NCI-H128 (cell line): ENCODE measurements at regions not wholly inside any gene's neighbourhood (a gene's known extent, or its start where the extent isn't known, plus 50 kb on each side); places are given as distances from the start of the nearest gene placed in this dataset.
"Not testable (repeated sequence)": the region's sequence is repeated elsewhere in the genome, so short reads cannot be mapped to it uniquely, and the experiment has no call there.

Source experiments
- DNase-seq: peaks from one replicate; lab custom pipeline; 2025; ENCODE audit not compliant: unreplicated experiment; lab: John Stamatoyannopoulos, UW

- DNase-seq, result no peak
These were observed 132.0 kb upstream of the SV2C start for GRCh38 chr5:75951158-75951557.

- no peak for DNase-seq
These were observed 134.7 kb upstream of the SV2C start for GRCh38 chr5:75948438-75948837.

DNA sequence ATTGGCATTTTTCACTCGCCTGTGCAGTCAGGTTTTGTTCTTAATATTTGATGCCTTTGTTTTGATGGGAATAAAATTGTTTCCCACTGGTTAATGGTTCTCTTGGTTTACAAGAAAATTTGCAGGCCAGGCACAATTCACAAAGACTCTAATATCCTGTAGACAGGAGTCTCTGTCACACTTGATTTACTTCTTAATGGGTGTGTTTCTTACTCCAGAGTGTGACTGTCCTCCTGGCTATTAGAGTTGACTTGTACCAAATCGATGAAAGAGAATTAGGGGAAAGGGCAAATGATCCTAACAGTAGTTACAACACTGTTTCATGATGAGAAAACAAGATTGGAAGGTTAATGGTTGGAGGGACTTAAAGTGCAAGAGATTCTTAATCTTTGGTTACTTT lies 142.8 kb upstream of the SV2C start:
- no peak for DNase-seq

DNA sequence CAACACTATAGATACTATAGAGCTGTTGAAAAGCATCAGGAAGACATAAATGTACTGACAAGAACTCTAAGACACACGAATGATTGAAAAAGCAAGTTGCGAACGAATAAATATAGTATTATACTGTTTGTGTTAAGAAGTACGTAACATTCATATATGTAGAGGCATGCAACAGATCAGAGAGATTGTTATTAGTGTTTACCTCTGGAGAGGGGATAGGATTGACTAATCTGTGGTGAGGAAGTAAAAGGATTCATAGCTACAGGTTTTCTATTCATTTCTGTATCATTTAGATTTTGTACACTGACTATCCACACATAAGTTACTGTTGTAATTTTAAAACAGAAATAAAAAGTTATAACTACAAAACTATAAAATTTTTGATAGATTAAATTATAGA lies 147.6 kb upstream of the SV2C start:
- no peak for DNase-seq

DNA sequence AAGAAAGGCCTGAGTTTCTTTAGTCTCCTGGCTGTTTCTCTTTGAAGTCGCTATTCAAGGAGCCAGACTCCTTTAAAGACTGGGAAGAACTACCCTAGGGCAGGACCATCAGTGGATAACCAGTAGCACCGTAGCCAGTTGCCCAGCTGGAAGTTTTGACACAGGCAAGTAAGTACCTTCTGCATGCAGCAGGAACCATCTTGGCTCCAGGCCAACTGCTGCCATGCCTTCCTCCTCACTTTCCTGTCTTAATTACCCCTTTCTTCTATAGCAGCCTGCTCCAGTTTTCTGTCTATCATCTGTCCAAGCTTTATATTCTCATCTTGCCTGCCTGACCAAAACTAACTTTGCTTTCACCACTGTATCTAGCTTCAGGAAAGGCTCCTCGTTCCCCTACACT lies 149.7 kb upstream of the SV2C start:
- DNase-seq, result no peak

- DNase-seq, result no peak
These were observed 152.0 kb upstream of the SV2C start for GRCh38 chr5:75931175-75931574.

- no peak for DNase-seq
These were observed 154.2 kb upstream of the SV2C start for GRCh38 chr5:75928992-75929391.

GRCh38 chr5:75922480-75922879 lies 160.7 kb upstream of the SV2C start:
- no peak for DNase-seq

GRCh38 chr5:75921011-75921410 lies 162.2 kb upstream of the SV2C start:
- DNase-seq, result no peak

GRCh38 chr5:75916144-75916543 lies 167.0 kb upstream of the SV2C start:
- DNase-seq, result no peak

DNA sequence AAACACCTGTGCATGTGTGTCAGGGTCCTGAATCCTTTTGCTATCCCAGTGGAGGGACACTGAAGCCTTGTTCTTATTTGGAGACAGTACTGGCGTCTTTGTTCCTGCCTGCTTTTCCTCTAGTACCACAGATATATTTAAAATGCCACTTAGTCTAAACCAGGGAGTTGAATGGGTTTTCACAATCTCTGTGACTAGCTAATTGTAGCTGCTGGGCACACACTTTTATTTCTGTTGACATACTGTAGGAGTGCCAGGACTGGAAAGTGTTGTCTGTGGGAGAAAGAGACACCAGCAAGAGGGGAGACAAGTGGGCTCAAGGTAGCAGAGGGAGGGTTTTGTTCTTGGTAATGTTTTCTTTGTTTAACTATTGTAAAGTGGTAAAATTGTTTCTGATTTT lies 174.0 kb upstream of the SV2C start:
- no peak for DNase-seq

DNA sequence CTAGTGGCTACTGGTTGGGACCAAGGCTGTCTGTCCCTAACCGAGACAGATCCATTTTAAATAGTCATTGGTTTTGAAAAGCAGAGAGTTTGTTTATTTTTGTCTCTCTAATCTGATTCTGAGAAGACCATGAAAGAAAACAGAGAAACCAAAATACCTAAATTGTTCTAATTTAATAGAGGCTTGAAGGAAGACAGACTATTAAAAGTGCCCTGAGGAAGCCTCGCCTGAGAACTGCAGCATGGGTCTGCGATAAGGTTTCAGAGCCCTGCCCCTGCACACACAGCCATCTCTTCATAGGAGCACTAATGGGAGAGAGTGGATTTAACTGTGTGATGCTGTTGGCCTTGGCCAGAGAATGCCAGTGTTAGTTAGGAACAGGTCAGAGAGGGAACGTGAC lies 175.5 kb upstream of the SV2C start:
- DNase-seq, result no peak

DNA sequence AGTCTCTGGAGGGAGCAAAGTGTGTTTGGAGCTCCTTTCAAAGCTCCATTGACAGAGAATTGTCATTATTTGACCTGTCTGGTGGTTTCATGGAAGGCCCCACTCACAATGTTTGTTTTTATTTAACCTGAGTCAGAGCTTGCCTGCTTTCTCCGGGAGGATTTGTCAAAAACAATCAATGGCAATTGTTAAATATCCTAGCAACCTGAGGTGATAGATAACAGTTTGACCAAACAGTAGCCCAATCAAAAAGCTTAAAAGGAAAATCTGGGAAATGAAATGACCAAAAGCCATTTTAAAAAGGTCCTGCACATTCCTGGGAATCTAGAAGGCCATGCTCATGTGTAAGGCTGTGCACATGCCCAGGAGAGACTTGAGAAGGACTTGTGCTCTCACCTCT lies 177.2 kb upstream of the POC5 start:
- no peak for DNase-seq

DNA sequence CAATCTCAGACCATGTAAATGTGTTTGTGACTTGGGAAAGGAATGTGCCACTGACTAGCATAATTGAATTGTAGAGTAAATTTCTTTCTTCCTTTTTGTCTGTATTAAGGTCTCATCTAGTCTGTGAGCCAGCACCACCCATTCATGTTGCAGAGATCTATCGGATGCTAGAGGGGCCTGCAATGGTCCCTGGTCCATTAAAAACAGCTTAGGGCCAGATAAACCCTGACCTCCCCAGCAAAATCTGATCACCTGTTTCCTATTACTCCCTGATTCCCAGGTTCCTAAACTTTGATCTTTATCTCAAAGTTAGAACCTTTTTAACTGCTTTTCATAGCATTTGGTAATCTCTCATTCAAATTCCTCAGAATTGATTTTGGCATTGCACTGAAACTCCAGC lies 174.5 kb upstream of the POC5 start:
- DNase-seq, result no peak

DNA sequence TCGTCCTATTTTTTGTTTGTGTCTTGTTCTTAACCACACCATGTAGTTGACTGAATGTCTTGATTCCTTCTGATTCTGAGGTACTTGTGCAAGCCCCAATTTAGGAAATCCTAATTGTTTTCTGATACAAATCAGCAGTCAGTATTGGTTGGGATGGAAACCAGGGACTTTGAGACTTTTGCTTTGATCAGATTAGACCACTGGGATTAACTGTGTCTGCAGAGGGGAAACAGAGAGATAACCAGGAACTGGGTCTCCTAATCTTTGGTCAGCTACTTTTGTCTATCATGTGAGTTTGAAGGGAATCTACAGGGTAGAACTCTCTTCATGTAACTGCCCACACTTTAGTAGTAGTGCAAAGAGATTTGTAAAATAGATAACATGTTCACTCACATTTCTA lies 173.8 kb upstream of the POC5 start:
- DNase-seq, result no peak

- no peak for DNase-seq
These were observed 173.3 kb upstream of the POC5 start for GRCh38 chr5:75890546-75890945.

DNA sequence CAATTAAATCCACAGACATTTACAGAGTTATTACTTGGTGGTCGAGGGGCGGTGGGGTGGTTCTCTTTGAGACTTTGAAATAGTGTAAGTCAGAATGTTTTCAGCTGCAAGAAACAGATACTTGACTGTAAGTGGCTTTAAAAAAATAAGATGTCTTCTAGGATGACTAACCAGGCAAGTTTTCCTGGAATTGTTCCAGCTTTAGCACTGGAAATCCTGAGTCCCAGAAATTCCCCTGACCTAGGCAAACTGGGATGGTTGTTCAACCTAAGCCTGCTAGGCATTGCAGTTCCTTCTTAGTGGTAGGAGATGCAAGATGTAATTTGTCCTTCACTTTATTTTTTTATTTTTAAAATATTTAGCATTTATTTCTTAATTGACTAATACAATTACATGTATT lies 169.5 kb upstream of the POC5 start:
- no peak for DNase-seq

- DNase-seq, result no peak
These were observed 168.8 kb upstream of the POC5 start for GRCh38 chr5:75885849-75886596.

DNA sequence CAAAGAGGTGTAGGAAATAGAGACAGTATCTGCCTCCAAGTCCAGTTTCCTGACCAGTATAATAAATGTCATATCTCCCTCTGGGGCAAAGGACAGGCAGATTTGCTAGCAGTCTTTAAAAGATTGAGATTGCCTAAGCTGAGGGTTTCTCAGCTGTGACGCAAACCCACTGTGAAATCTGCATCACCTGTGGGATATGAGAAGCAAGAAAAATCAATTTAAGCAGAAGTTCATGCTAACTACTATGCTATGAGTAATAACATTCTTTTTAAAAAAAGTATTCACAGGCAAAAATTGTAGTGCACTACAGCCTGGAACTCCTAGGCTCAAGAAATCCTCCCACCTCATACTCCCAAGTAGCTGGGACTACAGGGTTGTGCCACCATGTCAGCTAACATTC lies 168.1 kb upstream of the POC5 start:
- no peak for DNase-seq

GRCh38 chr5:75869891-75870290 lies 152.7 kb upstream of the POC5 start:
- DNase-seq, result no peak

GRCh38 chr5:75862872-75863271 lies 145.6 kb upstream of the POC5 start:
- no peak for DNase-seq

DNA sequence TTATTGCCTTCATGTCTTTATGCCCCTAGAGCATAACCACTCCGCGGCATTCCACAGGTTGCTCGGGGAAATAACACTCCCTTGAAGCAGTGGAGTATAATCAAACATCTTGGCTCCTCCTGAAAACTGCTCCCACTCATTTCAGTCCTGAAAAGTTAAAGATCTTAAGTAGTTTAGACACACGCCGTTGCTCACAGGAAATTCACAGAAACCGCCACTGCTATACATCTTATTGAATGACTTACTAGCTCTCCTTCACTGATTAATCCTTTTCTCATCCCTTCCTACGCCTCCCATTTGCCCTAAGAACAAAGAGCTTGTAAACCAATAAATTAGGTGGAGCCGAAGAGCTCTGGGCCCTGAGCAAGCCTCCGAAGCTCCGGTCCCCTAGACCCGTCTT lies 142.4 kb upstream of the POC5 start:
- DNase-seq, result not testable (repeated sequence)

GRCh38 chr5:75856056-75856455 lies 138.8 kb upstream of the POC5 start:
- DNase-seq, result no peak
